ENCODE measurements at regions not wholly inside any gene's neighbourhood (a gene's known extent, or its start where the extent isn't known, plus 50 kb on each side); places are given as distances from the start of the nearest gene placed in this dataset.
A peak's percentile ranks its signal among the peaks of the same experiment; 100 is the strongest.

- intact Hi-C loops (cut with DNase I) = no loop called here
- Histone ChIP-seq H3K9me3 (no peaks in the 10 kb centered on the region), H3K4me1 (no peaks in the 10 kb centered on the region), H3K36me3 (no peaks in the 10 kb centered on the region), H3K27me3 (no peaks in the 10 kb centered on the region), H3K4me3 (no peak overlapping the region), H3K27ac (no peak overlapping the region)
- no peak for DNase-seq
- TF ChIP-seq POLR2A (IDR thresholded peaks at IDR 0.05) = no peak
- no peak for TF ChIP-seq CTCF (IDR thresholded peaks at IDR 0.05)
- WGBS (ENCODE audit: insufficient coverage, low coverage, low lambda C conversion rate, missing lambda C conversion rate) = 71% methylated on average over 5 of the region's 6 CpGs
- ATAC-seq = no peak
Observed at GRCh38 chr13:75224053-75224742, 257.8 kb downstream of the TBC1D4 start.

- Histone ChIP-seq H3K36me3 (no peaks in the 10 kb centered on the region), H3K27me3 (no peaks in the 10 kb centered on the region), H3K4me3 (no peak overlapping the region), H3K4me1 (no peaks in the 10 kb centered on the region), H3K9me3 (no peaks in the 10 kb centered on the region), H3K27ac (no peak overlapping the region)
- WGBS (ENCODE audit: insufficient coverage, low coverage, low lambda C conversion rate, missing lambda C conversion rate) = no CpG with 5 or more reads among the region's 1 CpG
- DNase-seq (no peak), ATAC-seq (peak in 1 of 4 donors; percentile 60)
- no peak for TF ChIP-seq CTCF (IDR thresholded peaks at IDR 0.05)
- no peak for TF ChIP-seq POLR2A (IDR thresholded peaks at IDR 0.05)
- intact Hi-C loops (cut with DNase I) = no loop called here
Observed at GRCh38 chr13:75222031-75222430, 259.9 kb downstream of the TBC1D4 start.

- Histone ChIP-seq H3K36me3 (no peaks in the 10 kb centered on the region), H3K27me3 (no peaks in the 10 kb centered on the region), H3K27ac (no peak overlapping the region), H3K4me1 (no peaks in the 10 kb centered on the region), H3K4me3 (no peak overlapping the region), H3K9me3 (no peaks in the 10 kb centered on the region)
- intact Hi-C loops (cut with DNase I) = no loop called here
- TF ChIP-seq POLR2A (IDR thresholded peaks at IDR 0.05) = no peak
- no peak for TF ChIP-seq CTCF (IDR thresholded peaks at IDR 0.05)
- no peak for DNase-seq
- 78% methylated on average over 5 of the region's 5 CpGs for WGBS (ENCODE audit: insufficient coverage, low coverage, low lambda C conversion rate, missing lambda C conversion rate)
- ATAC-seq = no peak
Observed at GRCh38 chr13:75220861-75221260, 261.1 kb downstream of the TBC1D4 start.

- Histone ChIP-seq H3K27me3 (no peaks in the 10 kb centered on the region), H3K4me1 (no peaks in the 10 kb centered on the region), H3K9me3 (no peaks in the 10 kb centered on the region), H3K4me3 (no peak overlapping the region), H3K27ac (no peak overlapping the region), H3K36me3 (no peaks in the 10 kb centered on the region)
- DNase-seq (no peak), ATAC-seq (peak in 1 of 4 donors; percentile 6)
- intact Hi-C loops (cut with DNase I) = no loop called here
- no peak for TF ChIP-seq POLR2A (IDR thresholded peaks at IDR 0.05)
- TF ChIP-seq CTCF (IDR thresholded peaks at IDR 0.05) = no peak
- no CpG with 5 or more reads among the region's 8 CpGs for WGBS (ENCODE audit: insufficient coverage, low coverage, low lambda C conversion rate, missing lambda C conversion rate)
Observed at GRCh38 chr13:75220238-75220542, 261.8 kb downstream of the TBC1D4 start.
